GM12878 (cell line): ENCODE measurements at regions not wholly inside any gene's neighbourhood (a gene's known extent, or its start where the extent isn't known, plus 50 kb on each side); places are given as distances from the start of the nearest gene placed in this dataset.
"Not testable (repeated sequence)": the region's sequence is repeated elsewhere in the genome, so short reads cannot be mapped to it uniquely, and the experiment has no call there.

Experiments
- ATF7 ChIP-seq: fragments of 450-650 bp; IDR thresholded peaks from 2 replicates; pipeline ENCODE4 v1.6.1; 2016; ENCODE audit warnings: low read depth, mild to moderate bottlenecking
- CEBPB ChIP-seq, 2 experiments: fragments of 150-350 bp in 1 of 2; IDR thresholded peaks; 2 replicates each; pipeline ENCODE4 v1.6.1; 2012 to 2014; ENCODE audit warnings: low read depth in 2 of 2, low read length in 2 of 2, borderline replicate concordance in 1 of 2, inconsistent platforms in 1 of 2
- CTCF ChIP-seq, 3 experiments: IDR thresholded peaks in 2 of 3; conservative IDR thresholded peaks in 1 of 3; 2 replicates each; pipeline ENCODE4 v1.5.1; 2011; ENCODE audit warnings: low read depth in 3 of 3, low read length in 3 of 3, mild to moderate bottlenecking in 3 of 3, control low read depth in 2 of 3, moderate library complexity in 2 of 3, inconsistent platforms in 1 of 3, mixed read lengths in 1 of 3; ENCODE audit not compliant: control insufficient read depth in 2 of 3, insufficient read depth in 1 of 3; ENCODE audit errors: extremely low read depth in 1 of 3
- EP300 ChIP-seq, 2 experiments: fragments of 150-350 bp in 1 of 2; IDR thresholded peaks; 2 replicates each; pipeline ENCODE4 v1.6.1; 2011 to 2012; ENCODE audit warnings: low read depth in 2 of 2, low read length in 2 of 2, borderline replicate concordance in 1 of 2, improper control_type of control experiment in 1 of 2, inconsistent platforms in 1 of 2; ENCODE audit not compliant: control insufficient read depth in 1 of 2
- EZH2 ChIP-seq: IDR thresholded peaks from 2 replicates; pipeline ENCODE4 v1.6.1; 2012; ENCODE audit warnings: low read depth, mild to moderate bottlenecking, control low read depth, inconsistent platforms, low read length, borderline replicate concordance; ENCODE audit not compliant: control insufficient read depth
- NKRF ChIP-seq: fragments of 450-650 bp; conservative IDR thresholded peaks from 2 replicates; pipeline ENCODE4 v1.6.1; 2017; ENCODE audit warnings: mild to moderate bottlenecking, moderate library complexity
- POLR2AphosphoS2 ChIP-seq: IDR thresholded peaks from 2 replicates; pipeline ENCODE4 v1.6.1; 2011; ENCODE audit warnings: low read depth, mild to moderate bottlenecking, low read length, improper control_type of control experiment, moderate library complexity
- POLR2AphosphoS5 ChIP-seq: IDR thresholded peaks from 2 replicates; pipeline ENCODE4 v1.6.1; 2011; ENCODE audit warnings: mild to moderate bottlenecking, low read length, inconsistent platforms
- YY1 ChIP-seq: IDR thresholded peaks from 2 replicates; pipeline ENCODE4 v1.6.1; 2011; ENCODE audit warnings: low read depth, mild to moderate bottlenecking, low read length
- TF ChIP-seq, protein P1 (sequence below): IDR thresholded peaks from 2 replicates; pipeline ENCODE4 v1.6.1; 2011; ENCODE audit warnings: borderline replicate concordance, low read depth, mild to moderate bottlenecking, moderate library complexity, mixed read lengths, low read length; ENCODE audit not compliant: insufficient read depth; ENCODE audit errors: extremely low read length
- TF ChIP-seq, protein P2 (sequence below): IDR thresholded peaks from 2 replicates; pipeline ENCODE4 v1.6.1; 2011; ENCODE audit warnings: borderline replicate concordance, low read depth, mild to moderate bottlenecking, moderate library complexity, low read length; ENCODE audit not compliant: insufficient read depth, poor library complexity, severe bottlenecking

DNA sequence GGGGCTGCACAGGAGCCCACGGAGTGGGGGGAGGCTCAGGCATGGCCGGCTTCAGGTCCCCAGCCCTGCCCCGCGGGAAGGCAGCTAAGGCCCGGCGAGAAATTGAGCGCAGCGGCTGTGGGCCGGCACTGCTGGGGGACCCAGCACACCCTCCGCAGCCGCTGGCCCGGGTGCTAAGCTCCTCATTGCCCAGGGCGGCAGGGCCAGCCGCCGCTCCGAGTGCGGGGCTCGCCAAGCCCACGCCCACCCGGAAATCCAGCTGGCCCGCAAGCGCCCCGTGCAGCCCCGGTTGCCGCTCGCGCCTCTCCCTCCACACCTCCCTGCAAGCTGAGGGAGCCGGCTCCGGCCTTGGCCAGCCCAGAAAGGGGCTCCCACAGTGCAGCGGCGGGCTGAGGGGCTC, 106.0 kb downstream of the FCRL5 start:
- TF ChIP-seq CTCF (IDR thresholded peaks at IDR 0.05 in 2 of 3, conservative IDR thresholded peaks at IDR 0.05 in 1 of 3; ENCODE audit: control insufficient read depth in 2 of 3, extremely low read depth in 1 of 3, insufficient read depth in 1 of 3, low read depth in 3 of 3, low read length in 3 of 3); YY1; POLR2AphosphoS5; ATF7; EP300 (IDR thresholded peaks at IDR 0.05; ENCODE audit: borderline replicate concordance in 1 of 2, control insufficient read depth in 1 of 2, low read depth in 2 of 2, low read length in 2 of 2); POLR2AphosphoS2; NKRF; EZH2; CEBPB (IDR thresholded peaks at IDR 0.05; ENCODE audit: borderline replicate concordance in 1 of 2, low read depth in 2 of 2, low read length in 2 of 2): not testable (repeated sequence)
- TF ChIP-seq, protein P1, sequence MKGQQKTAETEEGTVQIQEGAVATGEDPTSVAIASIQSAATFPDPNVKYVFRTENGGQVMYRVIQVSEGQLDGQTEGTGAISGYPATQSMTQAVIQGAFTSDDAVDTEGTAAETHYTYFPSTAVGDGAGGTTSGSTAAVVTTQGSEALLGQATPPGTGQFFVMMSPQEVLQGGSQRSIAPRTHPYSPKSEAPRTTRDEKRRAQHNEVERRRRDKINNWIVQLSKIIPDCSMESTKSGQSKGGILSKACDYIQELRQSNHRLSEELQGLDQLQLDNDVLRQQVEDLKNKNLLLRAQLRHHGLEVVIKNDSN, result not testable (repeated sequence)
- TF ChIP-seq, protein P2, sequence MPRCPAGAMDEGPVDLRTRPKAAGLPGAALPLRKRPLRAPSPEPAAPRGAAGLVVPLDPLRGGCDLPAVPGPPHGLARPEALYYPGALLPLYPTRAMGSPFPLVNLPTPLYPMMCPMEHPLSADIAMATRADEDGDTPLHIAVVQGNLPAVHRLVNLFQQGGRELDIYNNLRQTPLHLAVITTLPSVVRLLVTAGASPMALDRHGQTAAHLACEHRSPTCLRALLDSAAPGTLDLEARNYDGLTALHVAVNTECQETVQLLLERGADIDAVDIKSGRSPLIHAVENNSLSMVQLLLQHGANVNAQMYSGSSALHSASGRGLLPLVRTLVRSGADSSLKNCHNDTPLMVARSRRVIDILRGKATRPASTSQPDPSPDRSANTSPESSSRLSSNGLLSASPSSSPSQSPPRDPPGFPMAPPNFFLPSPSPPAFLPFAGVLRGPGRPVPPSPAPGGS, result not testable (repeated sequence)
